K562 (cell line): ENCODE measurements at regions not wholly inside any gene's neighbourhood (a gene's known extent, or its start where the extent isn't known, plus 50 kb on each side); places are given as distances from the start of the nearest gene placed in this dataset.

Experiments
- ATAC-seq: fragments of 200-7000 bp; cut with Tn5 transposase; 3 replicates; pipeline ENCODE4 v1.9.1; 2020; ENCODE audit warnings: moderate library complexity
- BruUV-seq: library from RNA; stranded (reverse); fragments of 400-500 nt; replicated peaks from 2 replicates; lab custom pipeline; 2021; lab: Mats Ljungman, UMichigan
- CTCF ChIA-PET: fragments of 300-600 bp; formaldehyde crosslinking; extraction: SDS; loops from one replicate; lab custom pipeline; 2021; ENCODE audit warnings: low intra/inter-chr PET ratio; lab: Yijun Ruan, JAX
- POLR2A ChIA-PET: fragments of 300-600, 350-650 bp; sonication (Branson Sonifier 250); formaldehyde crosslinking; extraction: SDS; loops from one replicate; lab custom pipeline; 2021; ENCODE audit warnings: antibody characterized with exemption, inconsistent platforms; lab: Yijun Ruan, JAX
- DNase-seq, 4 experiments: peaks; one replicate each; pipeline versions ENCODE4 v3.0.0 to v3.0.0-alpha.2; 2011 to 2018; ENCODE audit warnings: low spot score in 3 of 4, mixed read lengths in 3 of 4; ENCODE audit errors: extremely low read depth in 1 of 4
- FAIRE-seq: peaks from 2 replicates; lab custom pipeline; 2011; peaks lifted over from hg19 to GRCh38; lab: Jason Lieb, UNC
- H2AFZ ChIP-seq: 2 replicates; pipeline ENCODE4 v1.6.0; 2011; ENCODE audit warnings: low read depth, low read length, control low read depth, inconsistent platforms
- H3K27ac ChIP-seq: fragments of 200-600 bp; 3 replicates; pipeline ENCODE4 v1.8.0; 2011; ENCODE audit warnings: low read depth, mild to moderate bottlenecking, control low read depth, inconsistent platforms, low read length, moderate library complexity, mixed read lengths; ENCODE audit errors: extremely low read depth
- H3K27me3 ChIP-seq, 2 experiments: fragments of 300-600 bp in 1 of 2; 2 replicates in 1 of 2; 3 replicates in 1 of 2; pipeline versions ENCODE4 v1.6.0 to v1.8.0; 2011; ENCODE audit warnings: inconsistent platforms in 2 of 2, low read length in 2 of 2, mild to moderate bottlenecking in 1 of 2, mixed read lengths in 1 of 2, moderate library complexity in 1 of 2; ENCODE audit not compliant: control insufficient read depth in 2 of 2, insufficient read depth in 2 of 2
- H3K36me3 ChIP-seq: fragments of 300-600 bp; 3 replicates; pipeline ENCODE4 v1.8.0; 2011; ENCODE audit warnings: mild to moderate bottlenecking, low read length, inconsistent platforms; ENCODE audit not compliant: control insufficient read depth, insufficient read depth
- H3K4me1 ChIP-seq, 2 experiments: fragments of 200-600 bp in 1 of 2; replicated peaks in 1 of 2; 2 replicates in 1 of 2; 3 replicates in 1 of 2; pipeline versions ENCODE4 v1.5.1 to v1.8.0; 2011; ENCODE audit warnings: inconsistent platforms in 2 of 2, low read length in 2 of 2, mild to moderate bottlenecking in 1 of 2, mixed read lengths in 1 of 2, moderate library complexity in 1 of 2; ENCODE audit not compliant: control insufficient read depth in 2 of 2, insufficient read depth in 2 of 2
- H3K4me2 ChIP-seq: 2 replicates; pipeline ENCODE4 v1.6.1; 2011; ENCODE audit warnings: low read length, control low read depth, inconsistent platforms, mixed read lengths; ENCODE audit not compliant: insufficient read depth
- H3K4me3 ChIP-seq: fragments of 200-600 bp; sonication (generic), shearing (Covaris generic); 2 replicates; pipeline ENCODE4 v1.5.1; 2016; ENCODE audit warnings: control low read depth, inconsistent platforms
- H3K79me2 ChIP-seq: fragments of 200-600 bp; 3 replicates; pipeline ENCODE4 v1.8.0; 2011; ENCODE audit warnings: low read length, inconsistent platforms; ENCODE audit not compliant: control insufficient read depth, insufficient read depth
- H3K9ac ChIP-seq, 2 experiments: 2 replicates each; pipeline versions ENCODE4 v1.6.0 to v1.6.1; 2011; ENCODE audit warnings: low read depth in 2 of 2, low read length in 2 of 2, control low read depth in 1 of 2, inconsistent platforms in 1 of 2, mild to moderate bottlenecking in 1 of 2, mixed read lengths in 1 of 2; ENCODE audit not compliant: insufficient read depth in 1 of 2
- H3K9me1 ChIP-seq: one replicate; pipeline ENCODE4 v1.6.0; 2011; ENCODE audit warnings: inconsistent platforms, mild to moderate bottlenecking, low read length, moderate library complexity; ENCODE audit not compliant: control insufficient read depth, insufficient read depth
- H3K9me3 ChIP-seq: replicated peaks from 2 replicates; pipeline ENCODE4 v1.5.1; 2011; ENCODE audit warnings: low read depth, low read length, inconsistent platforms; ENCODE audit not compliant: control insufficient read depth, insufficient read depth
- H4K20me1 ChIP-seq: replicated peaks from 2 replicates; pipeline ENCODE4 v1.6.1; 2011; ENCODE audit warnings: low read length, inconsistent platforms, mixed read lengths; ENCODE audit not compliant: control insufficient read depth, insufficient read depth
- SMC3 ChIP-seq: conservative IDR thresholded peaks from 2 replicates; pipeline ENCODE4 v1.6.1; 2011; ENCODE audit warnings: low read depth, low read length, improper control_type of control experiment; ENCODE audit not compliant: insufficient read depth
- ZNF668 ChIP-seq: fragments of 250-450 bp; sonication (Bioruptor Pico); IDR thresholded peaks from 2 replicates; pipeline ENCODE4 v1.8.0; 2022; ENCODE audit warnings: mild to moderate bottlenecking, inconsistent platforms
- WGBS: fragments of 100-300 bp; shearing (Covaris generic); methylation state at CpG from one replicate; pipeline ENCODE4 v1.1.6; 2016; ENCODE audit warnings: low coverage, mixed read lengths; ENCODE audit not compliant: insufficient coverage; ENCODE audit errors: missing lambda C conversion rate; 5-methylcytosine and 5-hydroxymethylcytosine counted together
- in situ Hi-C: fragments of 300-500 bp; cut with MboI; formaldehyde crosslinking; loops from 4 replicates; pipeline ENCODE4 v1.15.0; 2018; ENCODE audit warnings: inconsistent platforms, mixed read lengths
- intact Hi-C: fragments of 100-400 bp; cut with micrococcal nuclease; formaldehyde crosslinking; loops from 2 replicates; pipeline ENCODE4 v1.14.2; 2022
- TF ChIP-seq, protein P1 (sequence below): sonication (generic); formaldehyde crosslinking; IDR thresholded peaks from 2 replicates; pipeline ENCODE4 v1.9.0; 2022; ENCODE audit warnings: mild to moderate bottlenecking, missing genetic modification reagents
- TF ChIP-seq, protein P2 (sequence below), 3 experiments: fragments of 200-800 bp in 1 of 3; fragments of 250-450 bp in 1 of 3; fragments of 450-650 bp in 1 of 3; sonication (Bioruptor Pico) in 1 of 3; sonication (Bioruptor generic) in 1 of 3; formaldehyde crosslinking in 1 of 3; IDR thresholded peaks; 2 replicates each; pipeline versions ENCODE4 v1.6.1 to v1.8.0; 2016 to 2022; ENCODE audit warnings: mild to moderate bottlenecking in 2 of 3, missing genetic modification characterization in 2 of 3, missing compliant biosample characterization in 1 of 3, moderate library complexity in 1 of 3
- TF ChIP-seq, protein P3 (sequence below): fragments of 450-650 bp; IDR thresholded peaks from 2 replicates; pipeline ENCODE4 v1.6.1; 2018; ENCODE audit not compliant: partially characterized antibody

DNA sequence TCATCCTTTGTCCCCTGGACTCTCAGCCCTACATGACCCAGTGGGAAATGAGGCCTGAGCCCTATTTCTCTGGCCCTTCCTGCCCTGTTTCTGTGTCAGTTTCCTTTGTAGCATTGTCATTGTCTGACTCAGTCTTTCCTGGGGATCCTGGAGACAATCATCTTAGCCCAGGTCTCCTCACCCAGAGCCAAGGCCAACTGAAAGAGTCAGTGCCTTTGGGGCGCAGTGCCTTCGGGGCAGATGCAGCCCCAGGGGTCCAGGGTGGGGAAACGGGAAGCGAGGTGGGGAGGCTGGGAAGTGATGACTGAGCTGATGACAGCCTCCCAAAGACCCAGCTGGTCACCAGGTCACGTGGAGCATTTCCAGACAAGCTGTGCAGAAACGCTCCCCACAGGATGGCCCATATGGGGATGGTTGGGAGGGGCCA, 93.3 kb upstream of the SULF2 start:
- Histone ChIP-seq H3K4me3 (no peak overlapping the region), H3K27me3 (peaks cover 5 to 8% of the 10 kb centered on the region in 2 experiments; a peak in 3 of 5 replicates), H3K9ac (no peak overlapping the region), H3K36me3 (no peaks in the 10 kb centered on the region), H3K4me1 (no peaks in the 10 kb centered on the region), H4K20me1 (no peaks in the 10 kb centered on the region), H2AFZ (no peak overlapping the region), H3K27ac (no peak overlapping the region), H3K4me2 (no peak overlapping the region), H3K9me3 (no peaks in the 10 kb centered on the region), H3K79me2 (no peaks in the 10 kb centered on the region), H3K9me1 (peaks cover 3% of the 10 kb centered on the region)
- ChIA-PET CTCF (no interaction called here), POLR2A (no interaction called here)
- FAIRE-seq, result no peak
- in situ Hi-C loops (no loop called here), intact Hi-C loops (no loop called here)
- no peak for DNase-seq
- no peak for ATAC-seq
- no TSS peak for BruUV-seq
- WGBS, result 5% methylated on average over 6 of the region's 6 CpGs
- TF ChIP-seq, protein P1, sequence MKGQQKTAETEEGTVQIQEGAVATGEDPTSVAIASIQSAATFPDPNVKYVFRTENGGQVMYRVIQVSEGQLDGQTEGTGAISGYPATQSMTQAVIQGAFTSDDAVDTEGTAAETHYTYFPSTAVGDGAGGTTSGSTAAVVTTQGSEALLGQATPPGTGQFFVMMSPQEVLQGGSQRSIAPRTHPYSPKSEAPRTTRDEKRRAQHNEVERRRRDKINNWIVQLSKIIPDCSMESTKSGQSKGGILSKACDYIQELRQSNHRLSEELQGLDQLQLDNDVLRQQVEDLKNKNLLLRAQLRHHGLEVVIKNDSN (CRISPR knock-in tag), result peak; percentile 32; the same call in 1 of the 2 replicates
- TF ChIP-seq, protein P2, sequence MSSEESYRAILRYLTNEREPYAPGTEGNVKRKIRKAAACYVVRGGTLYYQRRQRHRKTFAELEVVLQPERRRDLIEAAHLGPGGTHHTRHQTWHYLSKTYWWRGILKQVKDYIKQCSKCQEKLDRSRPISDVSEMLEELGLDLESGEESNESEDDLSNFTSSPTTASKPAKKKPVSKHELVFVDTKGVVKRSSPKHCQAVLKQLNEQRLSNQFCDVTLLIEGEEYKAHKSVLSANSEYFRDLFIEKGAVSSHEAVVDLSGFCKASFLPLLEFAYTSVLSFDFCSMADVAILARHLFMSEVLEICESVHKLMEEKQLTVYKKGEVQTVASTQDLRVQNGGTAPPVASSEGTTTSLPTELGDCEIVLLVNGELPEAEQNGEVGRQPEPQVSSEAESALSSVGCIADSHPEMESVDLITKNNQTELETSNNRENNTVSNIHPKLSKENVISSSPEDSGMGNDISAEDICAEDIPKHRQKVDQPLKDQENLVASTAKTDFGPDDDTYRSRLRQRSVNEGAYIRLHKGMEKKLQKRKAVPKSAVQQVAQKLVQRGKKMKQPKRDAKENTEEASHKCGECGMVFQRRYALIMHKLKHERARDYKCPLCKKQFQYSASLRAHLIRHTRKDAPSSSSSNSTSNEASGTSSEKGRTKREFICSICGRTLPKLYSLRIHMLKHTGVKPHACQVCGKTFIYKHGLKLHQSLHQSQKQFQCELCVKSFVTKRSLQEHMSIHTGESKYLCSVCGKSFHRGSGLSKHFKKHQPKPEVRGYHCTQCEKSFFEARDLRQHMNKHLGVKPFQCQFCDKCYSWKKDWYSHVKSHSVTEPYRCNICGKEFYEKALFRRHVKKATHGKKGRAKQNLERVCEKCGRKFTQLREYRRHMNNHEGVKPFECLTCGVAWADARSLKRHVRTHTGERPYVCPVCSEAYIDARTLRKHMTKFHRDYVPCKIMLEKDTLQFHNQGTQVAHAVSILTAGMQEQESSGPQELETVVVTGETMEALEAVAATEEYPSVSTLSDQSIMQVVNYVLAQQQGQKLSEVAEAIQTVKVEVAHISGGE (CRISPR knock-in tag; IDR thresholded peaks at IDR 0.05), result peak in 1 of 3 experiments; percentile 38; a peak in 1 of 6 replicates
- no peak for TF ChIP-seq SMC3
- TF ChIP-seq, protein P3, sequence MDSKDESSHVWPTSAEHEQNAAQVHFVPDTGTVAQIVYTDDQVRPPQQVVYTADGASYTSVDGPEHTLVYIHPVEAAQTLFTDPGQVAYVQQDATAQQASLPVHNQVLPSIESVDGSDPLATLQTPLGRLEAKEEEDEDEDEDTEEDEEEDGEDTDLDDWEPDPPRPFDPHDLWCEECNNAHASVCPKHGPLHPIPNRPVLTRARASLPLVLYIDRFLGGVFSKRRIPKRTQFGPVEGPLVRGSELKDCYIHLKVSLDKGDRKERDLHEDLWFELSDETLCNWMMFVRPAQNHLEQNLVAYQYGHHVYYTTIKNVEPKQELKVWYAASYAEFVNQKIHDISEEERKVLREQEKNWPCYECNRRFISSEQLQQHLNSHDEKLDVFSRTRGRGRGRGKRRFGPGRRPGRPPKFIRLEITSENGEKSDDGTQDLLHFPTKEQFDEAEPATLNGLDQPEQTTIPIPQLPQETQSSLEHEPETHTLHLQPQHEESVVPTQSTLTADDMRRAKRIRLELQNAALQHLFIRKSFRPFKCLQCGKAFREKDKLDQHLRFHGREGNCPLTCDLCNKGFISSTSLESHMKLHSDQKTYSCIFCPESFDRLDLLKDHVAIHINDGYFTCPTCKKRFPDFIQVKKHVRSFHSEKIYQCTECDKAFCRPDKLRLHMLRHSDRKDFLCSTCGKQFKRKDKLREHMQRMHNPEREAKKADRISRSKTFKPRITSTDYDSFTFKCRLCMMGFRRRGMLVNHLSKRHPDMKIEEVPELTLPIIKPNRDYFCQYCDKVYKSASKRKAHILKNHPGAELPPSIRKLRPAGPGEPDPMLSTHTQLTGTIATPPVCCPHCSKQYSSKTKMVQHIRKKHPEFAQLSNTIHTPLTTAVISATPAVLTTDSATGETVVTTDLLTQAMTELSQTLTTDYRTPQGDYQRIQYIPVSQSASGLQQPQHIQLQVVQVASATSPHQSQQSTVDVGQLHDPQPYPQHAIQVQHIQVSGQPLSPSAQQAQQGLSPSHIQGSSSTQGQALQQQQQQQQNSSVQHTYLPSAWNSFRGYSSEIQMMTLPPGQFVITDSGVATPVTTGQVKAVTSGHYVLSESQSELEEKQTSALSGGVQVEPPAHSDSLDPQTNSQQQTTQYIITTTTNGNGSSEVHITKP, result no peak
- no peak for TF ChIP-seq ZNF668 (CRISPR knock-in tag)
